Transverse colon (tissue), 4 donors: ENCODE measurements at regions not wholly inside any gene's neighbourhood (a gene's known extent, or its start where the extent isn't known, plus 50 kb on each side); places are given as distances from the start of the nearest gene placed in this dataset.

Experiments
- DNase-seq: peaks from one replicate; pipeline ENCODE4 v3.0.0-alpha.2; 2019
- H3K27ac ChIP-seq, 4 donors: fragments of 200-600 bp; sonication (generic); 2 replicates each; pipeline ENCODE4 v1.5.1; 2016 to 2018; ENCODE audit warnings: inconsistent platforms in 4 of 4
- H3K27me3 ChIP-seq: fragments of 200-600 bp; sonication (generic); 2 replicates; pipeline ENCODE4 v1.5.1; 2017; ENCODE audit warnings: inconsistent platforms
- H3K36me3 ChIP-seq, 4 donors: fragments of 200-600 bp; sonication (generic); 2 replicates each; pipeline ENCODE4 v1.5.1; 2017 to 2019; ENCODE audit warnings: inconsistent platforms in 4 of 4
- H3K4me1 ChIP-seq, 4 donors: fragments of 200-600 bp; sonication (generic); 2 replicates each; pipeline ENCODE4 v1.5.1; 2017 to 2020; ENCODE audit warnings: inconsistent platforms in 4 of 4
- H3K4me3 ChIP-seq, 4 donors: fragments of 200-600 bp; sonication (generic); 1 replicate in 1 of 4; 2 replicates in 3 of 4; pipeline versions ENCODE4 v1.5.1 to v1.6.1; 2017 to 2019; ENCODE audit warnings: inconsistent platforms in 4 of 4
- H3K9me3 ChIP-seq, 2 donors: fragments of 200-600 bp; sonication (generic); 2 replicates each; pipeline ENCODE4 v1.5.1; 2017 to 2019; ENCODE audit warnings: inconsistent platforms in 2 of 2
- CTCF ChIP-seq, 5 experiments: fragments of 200-600 bp in 3 of 5; fragments of 450-650 bp in 2 of 5; sonication (generic) in 3 of 5; IDR thresholded peaks; 1 replicate in 2 of 5; 2 replicates in 3 of 5; pipeline ENCODE4 v1.5.1; 2016 to 2017; ENCODE audit warnings: antibody characterized with exemption in 5 of 5, inconsistent platforms in 3 of 5, mild to moderate bottlenecking in 2 of 5, moderate library complexity in 1 of 5
- EP300 ChIP-seq: sonication (generic); formaldehyde crosslinking; IDR thresholded peaks from one replicate; pipeline ENCODE4 v1.6.1; 2017; ENCODE audit warnings: antibody characterized with exemption, low read depth
- POLR2A ChIP-seq: fragments of 450-650 bp; IDR thresholded peaks from one replicate; pipeline ENCODE4 v1.6.1; 2016; ENCODE audit warnings: antibody characterized with exemption, mild to moderate bottlenecking, moderate library complexity
- POLR2AphosphoS5 ChIP-seq, 3 donors: sonication (generic); formaldehyde crosslinking; IDR thresholded peaks; one replicate each; pipeline ENCODE4 v1.6.1; 2016; ENCODE audit warnings: antibody characterized with exemption in 3 of 3
- WGBS, 2 donors: methylation state at CpG; one replicate each; pipeline ENCODE4 v1.1.5; 2018; ENCODE audit warnings: low coverage in 1 of 2; 5-methylcytosine and 5-hydroxymethylcytosine counted together
- in situ Hi-C, 4 donors: fragments of 200-750 bp; cut with MboI; loops; one replicate each; pipeline versions ENCODE4 v1.15.0 to v1.15.1; 2017; ENCODE audit warnings: low sequenced_read_pairs in 3 of 4, low pct_ligation_motif_present in 1 of 4, low pct_unique_long_range_greater_than_20kb in 1 of 4
- intact Hi-C: fragments of 100-400 bp; cut with DNase I; formaldehyde crosslinking; loops from one replicate; pipeline ENCODE4 v1.15.1; 2023; ENCODE audit warnings: low total_unique reads

DNA sequence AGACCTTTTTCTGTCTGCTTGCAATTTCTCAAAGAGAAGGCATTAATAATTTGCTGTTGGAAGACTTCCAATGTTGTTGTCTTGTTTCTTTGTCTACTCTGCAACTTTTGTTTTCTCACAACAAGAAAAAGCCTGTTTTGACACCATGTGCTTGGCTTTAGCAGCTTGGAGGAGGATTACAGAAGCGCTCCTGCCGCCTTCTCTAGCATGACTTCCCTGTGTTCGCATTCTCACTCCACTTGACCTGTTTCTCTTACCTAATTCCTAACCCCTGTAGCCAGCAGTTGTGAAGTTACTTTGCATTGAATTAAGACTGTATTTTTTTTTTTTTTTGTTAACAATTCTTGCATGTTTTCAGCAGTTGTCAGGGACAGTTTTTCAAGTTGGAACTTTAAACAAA lies 235.3 kb upstream of the GOLIM4 start:
- Histone ChIP-seq H3K9me3 (no peaks in the 10 kb centered on the region), H3K36me3 (no peaks in the 10 kb centered on the region), H3K4me1 (no peaks in the 10 kb centered on the region), H3K27me3 (no peaks in the 10 kb centered on the region), H3K27ac (no peak overlapping the region), H3K4me3 (no peak overlapping the region)
- in situ Hi-C loops: no loop called here
- intact Hi-C loops: no loop called here
- no peak for TF ChIP-seq POLR2A
- TF ChIP-seq POLR2AphosphoS5 (IDR thresholded peaks at IDR 0.05): no peak
- no peak for TF ChIP-seq CTCF (IDR thresholded peaks at IDR 0.05)
- no peak for TF ChIP-seq EP300
- WGBS, 2 donors: 85 to 100% methylated on average over 3 of the region's 3 CpGs
- no peak for DNase-seq

DNA sequence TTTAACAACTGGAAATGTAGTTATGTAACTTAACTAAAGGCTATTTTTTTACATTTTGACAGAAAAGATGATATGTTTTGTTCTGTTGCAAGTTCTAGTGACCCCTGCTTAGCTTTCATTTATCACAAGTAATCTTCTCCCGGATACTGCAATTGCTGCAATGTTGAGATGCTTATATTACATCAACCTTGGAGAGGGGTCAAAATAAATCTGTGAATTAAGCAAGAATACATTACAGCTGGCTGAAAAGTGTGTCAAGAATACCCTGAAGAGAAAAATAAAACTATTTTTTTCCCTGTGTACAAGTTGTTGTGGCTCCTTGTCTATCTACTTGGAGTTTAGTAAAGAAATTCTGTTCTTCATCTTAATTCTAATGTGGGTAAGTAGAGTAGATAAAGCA lies 232.1 kb upstream of the GOLIM4 start:
- in situ Hi-C loops (no loop called here), intact Hi-C loops (no loop called here)
- H3K27me3 ChIP-seq: no peaks in the 10 kb centered on the region
- H3K27ac ChIP-seq: no peak overlapping the region
- H3K4me3 ChIP-seq: no peak overlapping the region
- no peak for DNase-seq
- TF ChIP-seq POLR2AphosphoS5 (IDR thresholded peaks at IDR 0.05) (no peak), POLR2A (no peak), CTCF (IDR thresholded peaks at IDR 0.05) (no peak), EP300 (no peak)
- H3K36me3 ChIP-seq: no peaks in the 10 kb centered on the region
- H3K4me1 ChIP-seq: no peaks in the 10 kb centered on the region
- WGBS, 2 donors: 60% methylated on average over 1 of the region's 1 CpG
- H3K9me3 ChIP-seq: no peaks in the 10 kb centered on the region

GRCh38 chr3:168325684-168326083 lies 230.0 kb upstream of the GOLIM4 start:
- no peak overlapping the region for H3K4me3 ChIP-seq
- TF ChIP-seq EP300 (no peak), CTCF (IDR thresholded peaks at IDR 0.05) (no peak), POLR2A (no peak), POLR2AphosphoS5 (IDR thresholded peaks at IDR 0.05) (no peak)
- in situ Hi-C loops (no loop called here), intact Hi-C loops (no loop called here)
- no peaks in the 10 kb centered on the region for H3K9me3 ChIP-seq
- H3K4me1 ChIP-seq: no peaks in the 10 kb centered on the region
- no peak overlapping the region for H3K27ac ChIP-seq
- H3K36me3 ChIP-seq: no peaks in the 10 kb centered on the region
- DNase-seq: no peak
- no peaks in the 10 kb centered on the region for H3K27me3 ChIP-seq

GRCh38 chr3:168322941-168323340 lies 227.2 kb upstream of the GOLIM4 start:
- no peaks in the 10 kb centered on the region for H3K4me1 ChIP-seq
- H3K9me3 ChIP-seq: no peaks in the 10 kb centered on the region
- no peak for DNase-seq
- intact Hi-C loops: no loop called here
- WGBS, 2 donors: 42 to 66% methylated on average over 4 of the region's 4 CpGs
- no peak overlapping the region for H3K27ac ChIP-seq
- no peaks in the 10 kb centered on the region for H3K27me3 ChIP-seq
- H3K4me3 ChIP-seq: no peak overlapping the region
- TF ChIP-seq POLR2A (no peak), POLR2AphosphoS5 (IDR thresholded peaks at IDR 0.05) (no peak), CTCF (IDR thresholded peaks at IDR 0.05) (no peak), EP300 (no peak)
- in situ Hi-C loops: no loop called here
- no peaks in the 10 kb centered on the region for H3K36me3 ChIP-seq
